ENCODE measurements at regions not wholly inside any gene's neighbourhood (a gene's known extent, or its start where the extent isn't known, plus 50 kb on each side); places are given as distances from the start of the nearest gene placed in this dataset.

DNA sequence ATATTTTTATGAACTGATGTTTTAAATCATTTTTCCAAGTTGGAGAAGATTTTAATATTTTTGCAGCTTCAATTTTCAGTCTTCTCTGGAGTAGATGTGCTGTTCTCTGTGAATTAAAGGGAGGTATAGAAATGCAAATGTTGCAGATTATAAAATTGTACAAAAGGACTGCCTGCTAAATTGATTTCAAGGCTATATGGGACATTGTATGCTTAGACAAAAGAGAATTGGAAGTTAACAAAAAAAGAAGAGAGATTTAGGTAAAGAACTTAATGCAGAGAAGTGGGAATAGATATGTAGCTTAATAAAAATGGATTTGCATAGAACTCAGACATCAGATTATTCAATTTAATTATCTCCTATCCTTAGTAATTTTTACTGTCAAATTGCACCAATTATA is 403.3 kb downstream of the ZIC3 start:
- Histone ChIP-seq H4K20me1 (ENCODE audit: insufficient read depth, low read length) (no peaks in the 10 kb centered on the region), H3K27ac (ENCODE audit: low read depth, low read length, poor library complexity, severe bottlenecking) (no peak overlapping the region), H2AFZ (ENCODE audit: low read length) (no peak overlapping the region), H3K79me2 (ENCODE audit: insufficient read depth, low read length) (no peaks in the 10 kb centered on the region), H3K4me3 (ENCODE audit: low read depth, low read length, poor library complexity, severe bottlenecking) (no peak overlapping the region), H3K9me3 (ENCODE audit: low read length) (no peaks in the 10 kb centered on the region), H3K27me3 (ENCODE audit: insufficient read depth, low read length) (no peaks in the 10 kb centered on the region), H3K36me3 (ENCODE audit: insufficient read depth, low read length) (no peaks in the 10 kb centered on the region), H3F3A (ENCODE audit: insufficient read depth, low read length) (no peaks in the 10 kb centered on the region), H3K4me1 (ENCODE audit: insufficient read depth, low read length, severe bottlenecking) (no peaks in the 10 kb centered on the region), H3K4me2 (ENCODE audit: low read length) (no peak overlapping the region), H3K9ac (ENCODE audit: low read length) (no peak overlapping the region), H3K9me2 (ENCODE audit: low read depth, low read length) (no peaks in the 10 kb centered on the region)
- TF ChIP-seq, protein P1, sequence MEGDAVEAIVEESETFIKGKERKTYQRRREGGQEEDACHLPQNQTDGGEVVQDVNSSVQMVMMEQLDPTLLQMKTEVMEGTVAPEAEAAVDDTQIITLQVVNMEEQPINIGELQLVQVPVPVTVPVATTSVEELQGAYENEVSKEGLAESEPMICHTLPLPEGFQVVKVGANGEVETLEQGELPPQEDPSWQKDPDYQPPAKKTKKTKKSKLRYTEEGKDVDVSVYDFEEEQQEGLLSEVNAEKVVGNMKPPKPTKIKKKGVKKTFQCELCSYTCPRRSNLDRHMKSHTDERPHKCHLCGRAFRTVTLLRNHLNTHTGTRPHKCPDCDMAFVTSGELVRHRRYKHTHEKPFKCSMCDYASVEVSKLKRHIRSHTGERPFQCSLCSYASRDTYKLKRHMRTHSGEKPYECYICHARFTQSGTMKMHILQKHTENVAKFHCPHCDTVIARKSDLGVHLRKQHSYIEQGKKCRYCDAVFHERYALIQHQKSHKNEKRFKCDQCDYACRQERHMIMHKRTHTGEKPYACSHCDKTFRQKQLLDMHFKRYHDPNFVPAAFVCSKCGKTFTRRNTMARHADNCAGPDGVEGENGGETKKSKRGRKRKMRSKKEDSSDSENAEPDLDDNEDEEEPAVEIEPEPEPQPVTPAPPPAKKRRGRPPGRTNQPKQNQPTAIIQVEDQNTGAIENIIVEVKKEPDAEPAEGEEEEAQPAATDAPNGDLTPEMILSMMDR (IDR thresholded peaks at IDR 0.05; ENCODE audit: low read length), result no peak
- no peak for TF ChIP-seq EZH2 (IDR thresholded peaks at IDR 0.05; ENCODE audit: borderline replicate concordance, low read length)

DNA sequence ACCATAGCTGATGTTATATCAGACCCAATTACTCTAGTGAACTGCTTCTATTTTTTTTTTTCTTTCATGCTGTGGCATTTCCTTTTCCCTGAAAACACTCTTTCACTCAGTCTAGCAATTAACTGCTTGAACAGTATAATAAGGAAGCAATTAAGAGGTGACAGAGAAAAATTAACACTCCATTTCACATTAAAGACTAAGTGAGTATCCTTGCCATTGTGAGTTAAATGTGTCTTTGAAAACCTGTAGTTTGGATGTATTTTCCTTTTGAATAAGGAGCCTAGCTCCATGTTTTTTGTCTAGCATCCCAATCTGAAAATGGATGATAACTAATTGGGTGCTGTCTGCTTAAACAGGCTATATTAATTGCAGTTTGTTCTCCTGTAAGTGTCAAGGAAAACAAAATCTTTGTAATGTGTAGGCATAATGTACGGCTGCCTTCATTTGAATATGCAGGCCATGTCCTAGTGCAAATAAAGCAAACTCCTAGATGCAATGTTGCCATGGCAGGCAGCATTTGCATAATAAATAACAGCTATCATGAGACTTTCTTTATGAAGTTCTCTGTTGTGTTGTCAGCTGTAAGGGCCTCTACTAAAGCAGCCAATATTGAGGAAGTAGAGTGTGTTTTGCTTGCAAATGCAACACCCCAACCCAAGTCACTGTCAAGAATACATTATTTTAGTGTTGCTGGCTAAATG is 416.7 kb downstream of the ZIC3 start:
- H3K4me3 ChIP-seq (ENCODE audit: low read depth, low read length, poor library complexity, severe bottlenecking), result no peak overlapping the region
- H3K79me2 ChIP-seq (ENCODE audit: insufficient read depth, low read length), result no peaks in the 10 kb centered on the region
- no peaks in the 10 kb centered on the region for H3K4me1 ChIP-seq (ENCODE audit: insufficient read depth, low read length, severe bottlenecking)
- no peak overlapping the region for H3K4me2 ChIP-seq (ENCODE audit: low read length)
- H3K36me3 ChIP-seq (ENCODE audit: insufficient read depth, low read length), result no peaks in the 10 kb centered on the region
- no peaks in the 10 kb centered on the region for H3K27me3 ChIP-seq (ENCODE audit: insufficient read depth, low read length)
- H3K9ac ChIP-seq (ENCODE audit: low read length), result no peak overlapping the region
- no peak overlapping the region for H2AFZ ChIP-seq (ENCODE audit: low read length)
- no peaks in the 10 kb centered on the region for H3F3A ChIP-seq (ENCODE audit: insufficient read depth, low read length)
- no peak overlapping the region for H3K27ac ChIP-seq (ENCODE audit: low read depth, low read length, poor library complexity, severe bottlenecking)
- no peaks in the 10 kb centered on the region for H4K20me1 ChIP-seq (ENCODE audit: insufficient read depth, low read length)
- TF ChIP-seq, protein P1 (IDR thresholded peaks at IDR 0.05; ENCODE audit: low read length), result no peak
- TF ChIP-seq EZH2 (IDR thresholded peaks at IDR 0.05; ENCODE audit: borderline replicate concordance, low read length), result no peak
- H3K9me2 ChIP-seq (ENCODE audit: low read depth, low read length), result no peaks in the 10 kb centered on the region
- H3K9me3 ChIP-seq (ENCODE audit: low read length), result no peaks in the 10 kb centered on the region

DNA sequence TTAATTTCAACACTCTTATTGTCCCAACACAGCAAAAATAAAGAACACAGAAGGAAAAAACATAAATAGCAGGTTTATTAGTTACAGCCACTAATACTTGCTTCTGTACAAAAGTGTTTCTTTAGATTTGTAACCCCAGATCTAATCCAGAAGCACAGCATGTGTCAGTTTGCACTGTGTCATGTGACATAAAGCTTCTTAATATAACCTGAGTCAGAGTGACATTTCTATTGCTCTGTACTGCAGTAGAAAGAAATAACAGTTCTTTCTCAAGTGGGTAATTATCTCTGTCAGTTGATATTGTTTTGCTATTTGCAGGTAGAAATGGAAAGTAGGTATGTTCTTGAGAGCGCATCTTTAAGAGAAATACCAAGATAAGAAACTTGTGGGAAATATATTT is 422.5 kb downstream of the ZIC3 start:
- Histone ChIP-seq H3F3A (ENCODE audit: insufficient read depth, low read length) (no peaks in the 10 kb centered on the region), H3K27me3 (ENCODE audit: insufficient read depth, low read length) (no peaks in the 10 kb centered on the region)
- TF ChIP-seq, protein P1 (IDR thresholded peaks at IDR 0.05; ENCODE audit: low read length), result no peak
- no peak for TF ChIP-seq EZH2 (IDR thresholded peaks at IDR 0.05; ENCODE audit: borderline replicate concordance, low read length)

More for the DNA sequence above, 422.5 kb downstream of the ZIC3 start:
- Histone ChIP-seq H3K36me3 (ENCODE audit: insufficient read depth, low read length) (no peaks in the 10 kb centered on the region), H3K4me2 (ENCODE audit: low read length) (no peak overlapping the region), H3K27ac (ENCODE audit: low read depth, low read length, poor library complexity, severe bottlenecking) (no peak overlapping the region), H3K9me3 (ENCODE audit: low read length) (no peaks in the 10 kb centered on the region), H3K9me2 (ENCODE audit: low read depth, low read length) (no peaks in the 10 kb centered on the region), H2AFZ (ENCODE audit: low read length) (no peak overlapping the region), H4K20me1 (ENCODE audit: insufficient read depth, low read length) (no peaks in the 10 kb centered on the region), H3K4me1 (ENCODE audit: insufficient read depth, low read length, severe bottlenecking) (no peaks in the 10 kb centered on the region), H3K9ac (ENCODE audit: low read length) (no peak overlapping the region), H3K4me3 (ENCODE audit: low read depth, low read length, poor library complexity, severe bottlenecking) (no peak overlapping the region), H3K79me2 (ENCODE audit: insufficient read depth, low read length) (no peaks in the 10 kb centered on the region)
